Endothelial cell of umbilical vein (primary cell): ENCODE measurements at regions not wholly inside any gene's neighbourhood (a gene's known extent, or its start where the extent isn't known, plus 50 kb on each side); places are given as distances from the start of the nearest gene placed in this dataset.

ENCODE experiments used
- BruUV-seq: library from RNA; stranded (reverse); fragments of 400-500 nt; replicated peaks from 2 replicates; lab custom pipeline; 2021; lab: Mats Ljungman, UMichigan
- CTCF ChIA-PET: fragments of 300-600, 350-600 bp; sonication (Branson Sonifier 250); formaldehyde crosslinking; loops from one replicate; lab custom pipeline; 2021; ENCODE audit warnings: antibody characterized with exemption, inconsistent platforms; lab: Charles Lee
- POLR2A ChIA-PET: fragments of 300-600, 350-600 bp; sonication (Branson Sonifier 250); formaldehyde crosslinking; loops from one replicate; lab custom pipeline; 2021; ENCODE audit warnings: antibody characterized with exemption, inconsistent platforms; lab: Charles Lee
- DNase-seq: peaks from one replicate; pipeline ENCODE4 v3.0.0-alpha.2; 2011; ENCODE audit warnings: low read depth, low spot score
- FAIRE-seq: peaks from 2 replicates; lab custom pipeline; 2011; peaks lifted over from hg19 to GRCh38; lab: Jason Lieb, UNC
- H2AFZ ChIP-seq: 2 replicates; pipeline ENCODE4 v1.6.0; 2012; ENCODE audit warnings: low read depth, low read length, control low read depth, inconsistent platforms
- H3K27ac ChIP-seq: 2 replicates; pipeline ENCODE4 v1.5.1; 2011; ENCODE audit warnings: low read depth, mild to moderate bottlenecking, control low read depth, low read length, moderate library complexity; ENCODE audit not compliant: insufficient read depth
- H3K27me3 ChIP-seq, 2 experiments: 2 replicates each; pipeline versions ENCODE4 v1.6.0 to v1.6.1; 2011; ENCODE audit warnings: low read length in 2 of 2, mixed read lengths in 1 of 2; ENCODE audit not compliant: control insufficient read depth in 2 of 2, insufficient read depth in 2 of 2
- H3K36me3 ChIP-seq, 2 experiments: 2 replicates in 1 of 2; 3 replicates in 1 of 2; pipeline ENCODE4 v1.5.1; 2011; ENCODE audit warnings: low read length in 2 of 2, mild to moderate bottlenecking in 1 of 2, moderate library complexity in 1 of 2; ENCODE audit not compliant: control insufficient read depth in 2 of 2, insufficient read depth in 2 of 2; ENCODE audit errors: extremely low read depth in 1 of 2
- H3K4me1 ChIP-seq: 3 replicates; pipeline ENCODE4 v1.5.1; 2011; ENCODE audit warnings: mild to moderate bottlenecking, low read length; ENCODE audit not compliant: control insufficient read depth, insufficient read depth; ENCODE audit errors: extremely low read depth
- H3K4me2 ChIP-seq: 2 replicates; pipeline ENCODE4 v1.6.1; 2011; ENCODE audit warnings: low read length, control low read depth, mixed read lengths; ENCODE audit not compliant: insufficient read depth
- H3K4me3 ChIP-seq, 3 experiments: fragments of 200-600 bp in 1 of 3; sonication (generic), shearing (Covaris generic) in 1 of 3; replicated peaks in 1 of 3; 2 replicates each; pipeline ENCODE4 v1.5.1; 2011 to 2016; ENCODE audit warnings: control low read depth in 3 of 3, low read length in 3 of 3, mild to moderate bottlenecking in 2 of 3, inconsistent platforms in 1 of 3, low read depth in 1 of 3, moderate library complexity in 1 of 3; ENCODE audit not compliant: insufficient read depth in 1 of 3
- H3K79me2 ChIP-seq: 2 replicates; pipeline ENCODE4 v1.6.0; 2012; ENCODE audit warnings: low read length, inconsistent platforms; ENCODE audit not compliant: control insufficient read depth, insufficient read depth
- H3K9ac ChIP-seq: replicated peaks from 2 replicates; pipeline ENCODE3; 2011; ENCODE audit warnings: low read length, control low read depth; ENCODE audit not compliant: insufficient read depth; ENCODE audit errors: extremely low read depth
- H3K9me1 ChIP-seq: replicated peaks from 3 replicates; pipeline ENCODE4 v1.6.0; 2011; ENCODE audit warnings: mild to moderate bottlenecking, low read length; ENCODE audit not compliant: control insufficient read depth, insufficient read depth; ENCODE audit errors: extremely low read depth
- H3K9me3 ChIP-seq: replicated peaks from 2 replicates; pipeline ENCODE4 v1.5.1; 2012; ENCODE audit warnings: low read length, inconsistent platforms; ENCODE audit not compliant: control insufficient read depth, insufficient read depth
- H4K20me1 ChIP-seq: replicated peaks from 2 replicates; pipeline ENCODE3; 2011; ENCODE audit warnings: mild to moderate bottlenecking, low read length; ENCODE audit not compliant: control insufficient read depth, insufficient read depth; ENCODE audit errors: extremely low read depth
- CTCF ChIP-seq, 2 donors: IDR thresholded peaks; 1 replicate in 1 of 2; 2 replicates in 1 of 2; pipeline ENCODE4 v1.5.1; 2011; ENCODE audit warnings: low read length in 2 of 2, mild to moderate bottlenecking in 2 of 2, moderate library complexity in 2 of 2, control low read depth in 1 of 2, inconsistent platforms in 1 of 2, low read depth in 1 of 2; ENCODE audit not compliant: insufficient read depth in 1 of 2; ENCODE audit errors: extremely low read depth in 1 of 2
- EZH2 ChIP-seq: IDR thresholded peaks from 2 replicates; pipeline ENCODE4 v1.6.1; 2012; ENCODE audit warnings: borderline replicate concordance, low read depth, mild to moderate bottlenecking, moderate library complexity, low read length, inconsistent platforms; ENCODE audit not compliant: severe bottlenecking
- GATA2 ChIP-seq: IDR thresholded peaks from 2 replicates; pipeline ENCODE4 v1.7.0; 2011; ENCODE audit warnings: low read depth, mild to moderate bottlenecking, moderate library complexity, mixed read lengths, low read length; ENCODE audit not compliant: insufficient read length, insufficient read depth
- JUN ChIP-seq: IDR thresholded peaks from 2 replicates; pipeline ENCODE4 v1.6.1; 2011; ENCODE audit warnings: borderline replicate concordance, low read depth; ENCODE audit not compliant: insufficient read length, insufficient read depth
- MAX ChIP-seq: IDR thresholded peaks from 2 replicates; pipeline ENCODE4 v1.6.1; 2011; ENCODE audit not compliant: insufficient read depth, insufficient read length
- MYC ChIP-seq: IDR thresholded peaks from one replicate; pipeline ENCODE4 v1.6.1; 2011; ENCODE audit warnings: mild to moderate bottlenecking, low read depth, low read length
- POLR2A ChIP-seq: IDR thresholded peaks from 2 replicates; pipeline ENCODE4 v1.6.1; 2012; ENCODE audit warnings: low read depth, mild to moderate bottlenecking, control low read depth, low read length
- POLR2AphosphoS5 ChIP-seq: IDR thresholded peaks from 2 replicates; pipeline ENCODE4 v1.6.1; 2012; ENCODE audit warnings: low read depth, mild to moderate bottlenecking, control low read depth, low read length, moderate library complexity; ENCODE audit not compliant: insufficient read depth
- dilution Hi-C: fragments of 300-500 bp; cut with MboI; formaldehyde crosslinking; loops from one replicate; pipeline ENCODE4 v1.15.0; 2019; ENCODE audit warnings: low sequenced_read_pairs; ENCODE audit not compliant: extremely low pct_ligation_motif_present
- intact Hi-C: fragments of 100-400 bp; cut with micrococcal nuclease; formaldehyde crosslinking; loops from one replicate; pipeline ENCODE4 v1.10.0; 2022

- Histone ChIP-seq H3K27me3 (no peaks in the 10 kb centered on the region), H3K79me2 (no peaks in the 10 kb centered on the region), H2AFZ (no peak overlapping the region), H3K4me3 (no peak overlapping the region), H3K9ac (no peak overlapping the region), H3K9me1 (no peaks in the 10 kb centered on the region), H3K27ac (no peak overlapping the region), H3K4me1 (no peaks in the 10 kb centered on the region), H4K20me1 (no peaks in the 10 kb centered on the region), H3K9me3 (no peaks in the 10 kb centered on the region), H3K36me3 (no peaks in the 10 kb centered on the region), H3K4me2 (no peak overlapping the region)
- BruUV-seq: no TSS peak
- intact Hi-C loops: no loop called here
- POLR2A ChIA-PET: no interaction called here
- CTCF ChIA-PET: no interaction called here
- FAIRE-seq: no peak
- DNase-seq: no peak
- dilution Hi-C loops: no loop called here
- no peak for TF ChIP-seq MYC
- TF ChIP-seq EZH2: no peak
- TF ChIP-seq GATA2: no peak
- no peak for TF ChIP-seq CTCF (IDR thresholded peaks at IDR 0.05; ENCODE audit: extremely low read depth in 1 of 2, insufficient read depth in 1 of 2, low read depth in 1 of 2, low read length in 2 of 2)
- TF ChIP-seq JUN: no peak
- TF ChIP-seq MAX: no peak
- TF ChIP-seq POLR2AphosphoS5: no peak
- TF ChIP-seq POLR2A: no peak
Measured at GRCh38 chr2:65818873-65819451, 386.6 kb upstream of the SPRED2 start.
